B cell (primary cell): ENCODE measurements at regions not wholly inside any gene's neighbourhood (a gene's known extent, or its start where the extent isn't known, plus 50 kb on each side); places are given as distances from the start of the nearest gene placed in this dataset.

Experiments used
- ATAC-seq: fragments of 200-7000 bp; cut with Tn5 transposase; one replicate; pipeline ENCODE4 v1.10.0; 2021; ENCODE audit warnings: low read depth, mild to moderate bottlenecking, moderate number of reproducible peaks, moderate library complexity
- CTCF ChIA-PET: fragments of 350-600 bp; sonication (Branson Sonifier 250); formaldehyde crosslinking; loops from one replicate; lab custom pipeline; 2021; ENCODE audit warnings: antibody characterized with exemption, inconsistent platforms; lab: Charles Lee
- POLR2A ChIA-PET: fragments of 350-600 bp; sonication (Branson Sonifier 250); formaldehyde crosslinking; loops from one replicate; lab custom pipeline; 2021; ENCODE audit warnings: antibody characterized with exemption; lab: Charles Lee
- DNase-seq: peaks from one replicate; pipeline ENCODE4 v3.0.0; 2013
- H2AFZ ChIP-seq: 2 replicates; pipeline ENCODE4 v1.6.1; 2012; ENCODE audit warnings: mild to moderate bottlenecking, low read depth, low read length; ENCODE audit not compliant: insufficient read depth, poor library complexity, severe bottlenecking
- H3K27ac ChIP-seq, 2 donors: 1 replicate in 1 of 2; 2 replicates in 1 of 2; pipeline ENCODE4 v1.5.1; 2012 to 2013; ENCODE audit warnings: low read length in 2 of 2, mild to moderate bottlenecking in 2 of 2, moderate library complexity in 1 of 2
- H3K27me3 ChIP-seq, 4 experiments: fragments of 200-600 bp in 1 of 4; sonication (generic) in 1 of 4; replicated peaks in 1 of 4; 1 replicate in 2 of 4; 2 replicates in 2 of 4; pipeline versions ENCODE4 v1.6.1 to v1.7.0; 2013 to 2016; ENCODE audit warnings: low read length in 3 of 4, mild to moderate bottlenecking in 2 of 4, mixed read lengths in 1 of 4, moderate library complexity in 1 of 4; ENCODE audit not compliant: insufficient read depth in 4 of 4, control insufficient read depth in 3 of 4; ENCODE audit errors: control extremely low read depth in 1 of 4
- H3K36me3 ChIP-seq, 2 experiments: replicated peaks in 1 of 2; 1 replicate in 1 of 2; 2 replicates in 1 of 2; pipeline versions ENCODE4 v1.6.1 to v1.7.1; 2013; ENCODE audit warnings: low read length in 1 of 2; ENCODE audit not compliant: insufficient read depth in 2 of 2, control insufficient read depth in 1 of 2; ENCODE audit errors: control extremely low read depth in 1 of 2, extremely low read depth in 1 of 2
- H3K4me1 ChIP-seq, 2 donors: fragments of 200-600 bp in 1 of 2; sonication (generic) in 1 of 2; 1 replicate in 1 of 2; 2 replicates in 1 of 2; pipeline versions ENCODE4 v1.5.1 to v1.6.1; 2013 to 2017; ENCODE audit warnings: low read length in 2 of 2; ENCODE audit not compliant: control insufficient read depth in 2 of 2, insufficient read depth in 2 of 2
- H3K4me2 ChIP-seq: replicated peaks from 2 replicates; pipeline ENCODE3; 2012; ENCODE audit warnings: mild to moderate bottlenecking, low read depth, low read length; ENCODE audit not compliant: poor library complexity, severe bottlenecking
- H3K4me3 ChIP-seq, 5 experiments: fragments of 200-600 bp in 1 of 5; sonication (generic) in 1 of 5; 1 replicate in 3 of 5; 2 replicates in 2 of 5; pipeline versions ENCODE4 v1.5.1 to v1.7.0; 2011 to 2016; ENCODE audit warnings: low read length in 4 of 5, mild to moderate bottlenecking in 4 of 5, low read depth in 2 of 5, control low read depth in 1 of 5, moderate library complexity in 1 of 5; ENCODE audit not compliant: insufficient read depth in 1 of 5; ENCODE audit errors: control extremely low read depth in 1 of 5, extremely low read depth in 1 of 5
- H3K79me2 ChIP-seq: fragments of 200-600 bp; sonication (generic); one replicate; pipeline ENCODE4 v1.6.0; 2016; ENCODE audit warnings: low read length; ENCODE audit not compliant: control insufficient read depth, insufficient read depth
- H3K9ac ChIP-seq: fragments of 200-600 bp; sonication (generic); 2 replicates; pipeline ENCODE4 v1.6.1; 2017; ENCODE audit warnings: mild to moderate bottlenecking, low read length, moderate library complexity
- H3K9me3 ChIP-seq, 3 donors: one replicate each; pipeline versions ENCODE4 v1.6.1 to v1.7.1; 2013; ENCODE audit warnings: low read length in 2 of 3; ENCODE audit not compliant: control insufficient read depth in 2 of 3, insufficient read depth in 1 of 3; ENCODE audit errors: control extremely low read depth in 1 of 3
- H4K20me1 ChIP-seq: 2 replicates; pipeline ENCODE4 v1.6.0; 2012; ENCODE audit warnings: mild to moderate bottlenecking, low read length; ENCODE audit not compliant: insufficient read depth, control insufficient read depth, poor library complexity, severe bottlenecking
- H3K27ac Mint-ChIP-seq: one replicate; pipeline ENCODE4 v1.8.0; 2021; ENCODE audit warnings: mixed read lengths
- H3K27me3 Mint-ChIP-seq: one replicate; pipeline ENCODE4 v1.8.0; 2021; ENCODE audit warnings: mixed read lengths
- H3K4me1 Mint-ChIP-seq: one replicate; pipeline ENCODE4 v1.8.0; 2021; ENCODE audit warnings: mixed read lengths
- H3K4me3 Mint-ChIP-seq: one replicate; pipeline ENCODE4 v1.8.0; 2021; ENCODE audit warnings: mixed read lengths
- H3K9me3 Mint-ChIP-seq: one replicate; pipeline ENCODE4 v1.8.0; 2022; ENCODE audit warnings: mixed read lengths; ENCODE audit not compliant: insufficient read depth
- CTCF ChIP-seq: fragments of 200-600 bp; IDR thresholded peaks from one replicate; pipeline ENCODE4 v1.8.0; 2022; ENCODE audit warnings: antibody characterized with exemption, mild to moderate bottlenecking
- EZH2 ChIP-seq: IDR thresholded peaks from 2 replicates; pipeline ENCODE4 v1.6.1; 2012; ENCODE audit warnings: borderline replicate concordance, low read depth, mild to moderate bottlenecking, moderate library complexity, low read length; ENCODE audit not compliant: insufficient read depth, poor library complexity, severe bottlenecking
- WGBS: methylation state at CpG from one replicate; pipeline ENCODE4 v1.1.5; 2013; ENCODE audit warnings: missing lambda C conversion rate; ENCODE audit not compliant: insufficient coverage; 5-methylcytosine and 5-hydroxymethylcytosine counted together
- intact Hi-C: fragments of 100-400 bp; cut with micrococcal nuclease; formaldehyde crosslinking; loops from one replicate; pipeline ENCODE4 v1.10.0; 2022

GRCh38 chrX:5595570-5595969 is 633.1 kb downstream of the NLGN4X start:
- POLR2A ChIA-PET = no interaction called here
- Mint-ChIP-seq H3K4me1 (no peaks in the 10 kb centered on the region), H3K27me3 (no peaks in the 10 kb centered on the region), H3K27ac (no peak overlapping the region), H3K4me3 (no peak overlapping the region), H3K9me3 (no peaks in the 10 kb centered on the region)
- DNase-seq = no peak
- no peak overlapping the region for H3K27ac ChIP-seq
- ATAC-seq = no peak
- no peak overlapping the region for H3K9ac ChIP-seq
- H4K20me1 ChIP-seq = no peaks in the 10 kb centered on the region
- 28% methylated on average over 3 of the region's 4 CpGs for WGBS
- no peak overlapping the region for H3K4me3 ChIP-seq
- no peak overlapping the region for H3K4me2 ChIP-seq
- H3K36me3 ChIP-seq = no peaks in the 10 kb centered on the region
- no peaks in the 10 kb centered on the region for H3K4me1 ChIP-seq
- H2AFZ ChIP-seq = no peak overlapping the region
- H3K27me3 ChIP-seq = no peaks in the 10 kb centered on the region
- no peaks in the 10 kb centered on the region for H3K79me2 ChIP-seq
- intact Hi-C loops = no loop called here
- no peak for TF ChIP-seq CTCF
- TF ChIP-seq EZH2 = no peak
- H3K9me3 ChIP-seq = no peaks in the 10 kb centered on the region
- CTCF ChIA-PET = no interaction called here

GRCh38 chrX:5586726-5587125 is 641.9 kb downstream of the NLGN4X start:
- H3K36me3 ChIP-seq = no peaks in the 10 kb centered on the region
- CTCF ChIA-PET = no interaction called here
- Mint-ChIP-seq H3K9me3 (no peaks in the 10 kb centered on the region), H3K4me1 (no peaks in the 10 kb centered on the region), H3K27ac (no peak overlapping the region), H3K4me3 (no peak overlapping the region), H3K27me3 (no peaks in the 10 kb centered on the region)
- no peaks in the 10 kb centered on the region for H3K4me1 ChIP-seq
- POLR2A ChIA-PET = no interaction called here
- no peak overlapping the region for H3K27ac ChIP-seq
- H3K4me3 ChIP-seq = no peak overlapping the region
- H3K79me2 ChIP-seq = no peaks in the 10 kb centered on the region
- H3K27me3 ChIP-seq = no peaks in the 10 kb centered on the region
- DNase-seq (no peak), ATAC-seq (no peak)
- no peaks in the 10 kb centered on the region for H4K20me1 ChIP-seq
- intact Hi-C loops = no loop called here
- H2AFZ ChIP-seq = no peak overlapping the region
- H3K4me2 ChIP-seq = no peak overlapping the region
- H3K9ac ChIP-seq = no peak overlapping the region
- TF ChIP-seq CTCF = no peak
- no peaks in the 10 kb centered on the region for H3K9me3 ChIP-seq
